Stimulated activated CD8-positive, alpha-beta memory T cell treated with anti-CD3 and anti-CD28 coated beads, Interleukin-2, amount 100 ng/mL, for 48 hours (primary cell): ENCODE measurements at regions not wholly inside any gene's neighbourhood (a gene's known extent, or its start where the extent isn't known, plus 50 kb on each side); places are given as distances from the start of the nearest gene placed in this dataset.
"Not testable (repeated sequence)": the region's sequence is repeated elsewhere in the genome, so short reads cannot be mapped to it uniquely, and the experiment has no call there.

Source experiments
- DNase-seq, 2 donors: peaks; one replicate each; pipeline ENCODE4 v3.0.0-alpha.2; 2020; ENCODE audit warnings: low read depth in 2 of 2

DNA sequence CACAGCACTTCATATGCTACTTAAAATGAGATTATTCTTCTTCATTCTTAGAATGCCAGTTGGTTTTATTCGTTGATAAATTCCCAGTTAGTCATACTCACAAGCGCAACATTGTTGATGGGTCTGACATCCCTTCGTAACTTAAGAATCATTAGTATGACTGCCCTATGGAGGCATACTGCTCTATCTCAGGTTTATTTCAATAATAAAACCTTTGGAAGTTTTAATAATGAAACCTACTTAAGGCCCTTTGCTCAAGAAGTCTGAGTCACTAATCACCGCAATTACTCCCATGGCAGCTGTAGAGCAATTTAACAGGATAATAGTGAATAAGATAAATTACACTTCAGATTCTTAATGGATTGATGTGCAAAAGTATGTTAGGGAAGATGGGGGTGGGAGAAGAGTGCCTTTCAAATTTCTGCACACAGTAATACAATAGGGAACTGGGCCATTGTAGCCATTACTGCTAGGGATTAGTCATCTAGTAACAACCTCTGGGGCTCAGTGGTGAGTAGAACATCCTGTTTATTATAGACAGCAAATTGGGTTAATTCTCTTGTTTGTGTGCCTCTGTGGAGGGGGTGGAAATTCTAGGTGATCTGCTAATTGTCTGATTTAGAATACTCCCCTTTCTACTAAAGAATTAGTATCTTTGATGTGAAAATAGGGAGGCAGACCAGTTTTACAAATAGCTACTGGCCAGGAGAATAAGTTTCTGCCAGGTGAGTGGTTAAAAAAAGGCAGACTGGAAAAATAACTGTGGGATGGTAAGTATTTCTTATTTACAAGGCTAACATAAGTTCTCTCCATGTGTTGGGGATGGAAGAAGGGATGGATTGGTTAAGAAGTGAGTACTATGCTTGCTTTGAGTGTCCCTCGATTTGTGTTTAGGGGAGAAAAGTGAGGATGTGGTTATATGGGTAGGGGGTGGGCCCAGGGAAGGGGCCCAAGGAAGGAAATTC, 74.5 kb upstream of the VKORC1L1 start:
- DNase-seq = no peak

DNA sequence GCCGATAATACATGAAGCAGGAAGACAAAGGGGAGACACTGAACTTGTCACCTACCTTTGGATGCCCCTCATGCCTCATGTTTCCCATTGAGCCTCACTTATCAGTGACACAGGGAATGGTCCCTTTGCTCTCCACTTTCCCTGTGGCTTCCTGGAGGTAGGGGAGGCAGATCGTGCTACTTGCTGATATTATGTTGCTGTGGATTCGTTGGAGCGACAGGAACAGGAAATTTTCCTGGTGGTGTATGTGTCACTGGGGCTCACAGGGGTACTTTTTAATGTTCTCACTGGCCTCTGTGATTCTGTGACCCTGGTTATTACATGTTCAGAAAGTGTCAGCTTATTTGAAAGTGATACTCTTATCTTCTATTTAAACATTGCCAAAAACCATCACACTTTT, 72.7 kb upstream of the VKORC1L1 start:
- DNase-seq = not testable (repeated sequence)

DNA sequence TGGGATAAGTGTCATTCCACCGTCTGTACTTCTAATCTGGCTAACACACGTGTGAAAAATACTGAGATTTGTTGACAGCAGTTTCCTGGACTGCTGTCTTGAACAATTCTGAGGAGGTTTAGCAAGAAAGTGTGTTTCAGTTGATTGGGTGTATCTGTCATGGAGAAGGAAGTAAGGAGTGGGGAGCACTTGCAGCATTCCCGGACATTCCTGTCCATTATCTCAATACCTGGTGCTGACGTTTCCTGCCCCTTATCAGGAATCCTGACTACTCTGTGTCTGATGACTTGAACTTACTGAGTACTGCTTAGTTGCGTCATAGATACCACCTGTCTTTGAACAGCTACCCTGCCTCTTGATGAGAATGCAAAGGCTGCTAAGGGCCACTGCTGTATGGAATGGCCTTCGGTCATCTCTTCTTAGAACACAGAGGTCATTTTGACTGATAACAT, 72.0 kb upstream of the VKORC1L1 start:
- DNase-seq = no peak

DNA sequence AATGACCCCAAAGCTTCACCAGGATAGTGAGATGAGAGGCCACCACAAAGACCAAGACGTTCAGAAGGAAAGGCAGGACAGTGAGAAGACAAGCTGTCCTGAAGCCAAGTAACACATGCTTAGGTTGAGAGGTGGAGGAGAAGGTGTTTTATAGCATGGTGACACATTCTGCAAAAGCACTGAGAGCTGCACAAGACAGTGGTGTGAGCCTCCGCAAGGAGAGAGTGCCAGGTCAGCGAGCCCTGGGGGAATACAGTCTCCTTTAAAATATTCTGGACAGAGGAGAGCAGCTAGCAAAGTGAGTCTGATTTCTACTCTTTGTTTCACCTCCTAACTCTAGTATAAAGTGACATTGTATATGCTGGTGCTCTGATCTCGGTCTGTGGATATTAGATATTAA, 68.0 kb upstream of the VKORC1L1 start:
- DNase-seq = no peak

DNA sequence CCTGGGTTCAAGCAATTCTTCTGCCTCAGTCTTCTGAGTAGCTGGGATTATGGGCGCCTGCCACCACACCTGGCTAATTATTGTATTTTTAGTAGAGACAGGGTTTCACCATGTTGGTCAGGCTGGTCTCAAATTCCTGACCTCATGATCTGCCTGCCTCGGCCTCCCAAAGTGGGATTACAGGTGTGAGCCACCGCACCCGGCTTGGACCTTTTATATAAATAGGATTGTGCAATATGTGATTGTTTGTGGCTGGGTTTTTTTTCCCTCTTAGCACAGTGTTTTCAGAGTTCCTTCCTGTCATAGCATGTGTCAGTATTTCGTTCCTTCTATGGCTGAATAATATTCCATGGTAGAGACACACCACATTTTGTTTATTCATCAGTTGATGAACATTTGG, 65.8 kb upstream of the VKORC1L1 start:
- DNase-seq = not testable (repeated sequence)

DNA sequence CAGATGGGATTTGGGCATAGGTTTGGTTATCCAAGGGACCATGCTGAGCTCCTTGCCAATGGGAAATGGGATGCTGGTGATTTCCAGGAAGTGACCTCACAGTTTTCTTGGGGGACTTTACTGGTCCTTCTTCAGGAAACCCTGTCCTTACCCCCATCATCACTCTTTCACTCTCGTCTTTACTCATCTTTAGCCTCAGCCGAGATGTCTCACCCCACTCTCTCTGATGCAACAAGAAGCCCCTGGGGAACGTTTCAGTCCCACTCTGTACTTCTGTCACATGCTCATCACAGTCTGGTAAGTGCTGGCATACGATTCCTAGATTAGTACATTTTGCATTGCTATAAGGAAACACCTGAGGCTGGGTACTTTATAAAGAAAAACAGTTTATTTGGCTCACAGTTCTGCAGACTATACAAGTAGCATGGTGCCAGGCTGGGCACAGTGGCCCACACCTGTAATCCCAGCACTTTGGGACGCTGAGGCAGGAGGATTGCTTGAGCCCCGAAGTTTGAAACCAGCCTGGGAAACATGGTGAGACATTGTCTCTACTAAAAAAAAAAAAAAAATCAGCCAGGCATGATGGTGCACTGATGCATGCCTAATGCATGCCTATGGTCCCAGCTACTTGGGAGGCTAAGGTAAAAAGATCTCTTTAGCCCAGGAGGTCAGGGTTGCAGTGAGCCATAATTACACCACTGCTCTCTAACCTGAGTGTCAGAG, 63.5 kb upstream of the VKORC1L1 start:
- no peak for DNase-seq

DNA sequence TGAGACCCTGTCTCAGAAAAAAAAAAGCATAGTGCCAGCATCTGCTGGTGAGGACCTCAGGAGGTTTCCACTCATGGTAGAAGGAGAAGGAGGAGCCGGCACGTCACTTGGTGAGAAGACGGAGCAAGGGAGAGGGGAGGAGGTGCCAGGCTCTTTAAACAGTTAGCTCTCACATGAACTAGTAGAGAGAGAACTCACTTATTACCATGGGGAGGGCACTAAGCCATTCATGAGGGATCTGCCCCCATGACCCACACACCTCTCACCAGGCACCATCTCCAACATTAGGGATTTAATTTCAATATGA, 62.9 kb upstream of the VKORC1L1 start:
- no peak for DNase-seq

DNA sequence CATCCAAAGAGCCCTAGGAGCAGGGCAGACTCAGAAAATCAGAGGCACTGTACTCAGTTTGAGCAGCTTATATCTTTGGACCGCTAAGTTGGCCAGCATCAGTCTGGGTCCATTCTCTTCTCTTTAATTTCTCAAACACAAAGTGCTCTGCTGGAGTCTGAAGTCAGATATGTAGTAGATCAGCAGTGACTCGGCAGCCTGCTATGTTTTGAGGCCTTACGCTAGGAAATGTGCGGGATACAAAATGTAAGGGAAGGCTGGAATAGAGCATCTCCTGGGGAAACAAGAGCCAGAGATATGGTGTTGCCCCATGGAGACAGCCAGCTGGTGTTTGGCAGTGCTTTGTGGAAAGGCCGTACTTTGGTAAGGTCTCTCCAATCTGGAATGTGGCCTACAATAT, 60.6 kb upstream of the VKORC1L1 start:
- no peak for DNase-seq

DNA sequence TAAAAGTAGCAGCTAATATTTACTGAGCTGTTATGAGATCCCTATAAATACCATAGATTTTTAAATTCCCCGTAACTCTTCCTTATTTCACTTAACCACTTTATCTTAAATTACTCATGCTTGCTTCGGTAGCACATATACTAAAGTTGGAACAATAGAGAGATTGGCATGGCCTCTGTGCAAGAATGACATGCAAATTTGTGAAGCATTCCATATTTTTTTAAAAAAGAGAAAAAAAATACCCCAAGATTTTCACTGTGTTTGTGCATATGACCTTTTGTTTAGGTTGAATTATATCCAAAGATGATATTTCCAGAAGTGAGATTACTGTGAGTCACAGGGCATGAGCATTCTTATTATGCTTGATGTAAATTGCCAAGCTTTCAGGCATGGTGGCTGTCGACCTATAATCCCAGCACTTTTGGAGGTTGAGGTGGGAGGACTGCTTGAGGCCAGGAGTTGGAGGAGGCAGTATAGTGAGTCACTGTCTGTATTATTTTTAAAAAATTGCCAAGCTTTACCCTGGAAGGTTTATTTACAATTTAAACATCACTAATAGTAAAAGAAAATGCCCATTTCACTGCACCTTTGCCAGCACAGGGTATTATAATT, 58.2 kb upstream of the VKORC1L1 start:
- DNase-seq = not testable (repeated sequence)

DNA sequence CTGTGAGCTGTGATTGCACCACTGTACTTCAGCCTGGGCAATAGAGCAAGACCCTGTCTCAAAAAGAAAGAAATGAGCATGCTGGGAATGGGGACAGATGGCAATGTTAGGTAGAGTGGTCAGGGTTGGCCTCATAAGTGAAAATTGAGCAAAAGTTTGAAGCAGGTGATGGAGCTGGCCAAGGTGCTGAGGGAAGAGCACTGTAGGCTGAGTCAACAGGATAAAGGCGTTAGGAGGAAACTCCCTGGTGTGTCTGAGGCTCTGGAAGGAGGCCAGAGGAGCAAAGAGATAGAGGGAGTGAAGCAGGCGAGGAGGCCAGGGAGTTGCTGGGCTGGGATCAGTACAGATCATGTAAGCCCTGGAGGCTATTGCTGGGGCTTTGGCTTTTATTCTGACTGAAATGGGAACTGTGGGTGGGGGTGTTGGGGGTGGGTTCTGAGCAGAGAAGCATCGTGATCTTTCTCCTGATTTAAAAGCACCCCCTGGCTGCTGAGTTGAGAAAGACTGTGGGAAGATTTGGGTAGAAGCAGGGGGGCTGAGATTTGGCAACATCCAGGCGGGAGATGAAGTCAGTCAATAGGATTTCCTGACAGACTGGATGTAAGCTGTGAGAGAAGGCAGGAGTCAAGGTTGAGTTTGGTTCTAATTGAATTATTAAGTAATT, 52.5 kb upstream of the VKORC1L1 start:
- DNase-seq = no peak
